ENCODE measurements at regions not wholly inside any gene's neighbourhood (a gene's known extent, or its start where the extent isn't known, plus 50 kb on each side); places are given as distances from the start of the nearest gene placed in this dataset.

- H3K27ac ChIP-seq (ENCODE audit: low read length) = no peak overlapping the region
- intact Hi-C loops (cut with micrococcal nuclease) = no loop called here
Observed at GRCh38 chr3:177604181-177604580, 406.9 kb upstream of the TBL1XR1 start.

GRCh38 chr3:177606891-177607290 lies 409.6 kb upstream of the TBL1XR1 start:
- peak overlapping the region; percentile 24 for H3K4me2 ChIP-seq (ENCODE audit: low read length)
- H3K27me3 ChIP-seq (ENCODE audit: low read length) = no peaks in the 10 kb centered on the region
- ATAC-seq (peak; percentile 64), DNase-seq (peak; percentile 82)
- H3K4me3 ChIP-seq (ENCODE audit: low read length) = no peak overlapping the region
- ChIA-PET CTCF (interaction anchor here (0.5 kb wide), 1 partner anchor 46 kb away, joined by 3 read pairs; no protein-coding TSS in a partner anchor), POLR2A (ENCODE audit: unreplicated experiment) (no interaction called here)
- H4K20me1 ChIP-seq (ENCODE audit: low read length) = no peaks in the 10 kb centered on the region
- H3K4me1 ChIP-seq (ENCODE audit: insufficient read depth, low read length) = peaks cover 45% of the 10 kb centered on the region
- no peaks in the 10 kb centered on the region for H3K79me2 ChIP-seq (ENCODE audit: low read length)
- H2AFZ ChIP-seq (ENCODE audit: low read length) = no peak overlapping the region
- peak overlapping the region; percentile 47 for H3K27ac ChIP-seq (ENCODE audit: low read length)
- no peaks in the 10 kb centered on the region for H3K36me3 ChIP-seq (ENCODE audit: low read depth, low read length)
- H3K9me2 ChIP-seq (replicated peaks; ENCODE audit: low read length) = no peaks in the 10 kb centered on the region
- no TSS peak for BruUV-seq (replicated peaks)
- TF ChIP-seq EZH2 (IDR thresholded peaks at IDR 0.05; ENCODE audit: low read length, unreplicated experiment) (no peak), EZH2phosphoT487 (IDR thresholded peaks at IDR 0.05; ENCODE audit: borderline replicate concordance, low read length) (no peak)
- H3F3A ChIP-seq (ENCODE audit: low read length, unreplicated experiment) = no peaks in the 10 kb centered on the region
- intact Hi-C loops (cut with micrococcal nuclease) = no loop called here
- H3K9ac ChIP-seq (ENCODE audit: low read length) = no peak overlapping the region
- no peaks in the 10 kb centered on the region for H3K9me3 ChIP-seq (ENCODE audit: low read length)

More at GRCh38 chr3:177604181-177604580, 406.9 kb upstream of the TBL1XR1 start:
- Histone ChIP-seq H3K4me1 (ENCODE audit: insufficient read depth, low read length) (peaks cover 36% of the 10 kb centered on the region), H3F3A (ENCODE audit: low read length, unreplicated experiment) (no peaks in the 10 kb centered on the region), H3K4me2 (ENCODE audit: low read length) (no peak overlapping the region), H3K79me2 (ENCODE audit: low read length) (no peaks in the 10 kb centered on the region), H3K9me3 (ENCODE audit: low read length) (no peaks in the 10 kb centered on the region), H3K4me3 (ENCODE audit: low read length) (no peak overlapping the region), H4K20me1 (ENCODE audit: low read length) (no peaks in the 10 kb centered on the region), H3K27me3 (ENCODE audit: low read length) (no peaks in the 10 kb centered on the region), H3K36me3 (ENCODE audit: low read depth, low read length) (no peaks in the 10 kb centered on the region), H3K9me2 (replicated peaks; ENCODE audit: low read length) (no peaks in the 10 kb centered on the region), H2AFZ (ENCODE audit: low read length) (no peak overlapping the region), H3K9ac (ENCODE audit: low read length) (no peak overlapping the region)
- CTCF ChIA-PET = no interaction called here
- no peak for ATAC-seq
- POLR2A ChIA-PET (ENCODE audit: unreplicated experiment) = no interaction called here
- TF ChIP-seq CTCF (conservative IDR thresholded peaks at IDR 0.05; ENCODE audit: low read depth, low read length) (no peak), EZH2phosphoT487 (IDR thresholded peaks at IDR 0.05; ENCODE audit: borderline replicate concordance, low read length) (no peak), EZH2 (IDR thresholded peaks at IDR 0.05; ENCODE audit: low read length, unreplicated experiment) (no peak)
- BruUV-seq (replicated peaks) = no TSS peak
- DNase-seq = no peak

GRCh38 chr3:177607589-177607988 lies 410.3 kb upstream of the TBL1XR1 start:
- intact Hi-C loops (cut with micrococcal nuclease) = no loop called here
- ChIA-PET CTCF (no interaction called here), POLR2A (ENCODE audit: unreplicated experiment) (no interaction called here)
- no peak overlapping the region for H3K4me3 ChIP-seq (ENCODE audit: low read length)
- no peak for TF ChIP-seq EZH2 (IDR thresholded peaks at IDR 0.05; ENCODE audit: low read length, unreplicated experiment)
- TF ChIP-seq CTCF (conservative IDR thresholded peaks at IDR 0.05; ENCODE audit: low read depth, low read length) = no peak
- TF ChIP-seq EZH2phosphoT487 (IDR thresholded peaks at IDR 0.05; ENCODE audit: borderline replicate concordance, low read length) = no peak
- no peaks in the 10 kb centered on the region for H3K27me3 ChIP-seq (ENCODE audit: low read length)
- H3K4me2 ChIP-seq (ENCODE audit: low read length) = no peak overlapping the region
- no peaks in the 10 kb centered on the region for H3F3A ChIP-seq (ENCODE audit: low read length, unreplicated experiment)
- BruUV-seq (replicated peaks) = no TSS peak
- no peaks in the 10 kb centered on the region for H3K79me2 ChIP-seq (ENCODE audit: low read length)
- H3K9me2 ChIP-seq (replicated peaks; ENCODE audit: low read length) = no peaks in the 10 kb centered on the region
- H3K36me3 ChIP-seq (ENCODE audit: low read depth, low read length) = no peaks in the 10 kb centered on the region
- no peak overlapping the region for H3K9ac ChIP-seq (ENCODE audit: low read length)
- DNase-seq (no peak), ATAC-seq (no peak)
- H2AFZ ChIP-seq (ENCODE audit: low read length) = no peak overlapping the region
- peak overlapping the region; percentile 47 for H3K27ac ChIP-seq (ENCODE audit: low read length)
- peaks cover 39% of the 10 kb centered on the region for H3K4me1 ChIP-seq (ENCODE audit: insufficient read depth, low read length)
- H3K9me3 ChIP-seq (ENCODE audit: low read length) = no peaks in the 10 kb centered on the region
- H4K20me1 ChIP-seq (ENCODE audit: low read length) = no peaks in the 10 kb centered on the region

Data from PC-3 (cell line).